K562 (cell line): ENCODE measurements at regions not wholly inside any gene's neighbourhood (a gene's known extent, or its start where the extent isn't known, plus 50 kb on each side); places are given as distances from the start of the nearest gene placed in this dataset.

Experiments
- ATAC-seq: fragments of 200-7000 bp; cut with Tn5 transposase; 3 replicates; pipeline ENCODE4 v1.9.1; 2020; ENCODE audit warnings: moderate library complexity
- BruUV-seq: library from RNA; stranded (reverse); fragments of 400-500 nt; replicated peaks from 2 replicates; lab custom pipeline; 2021; lab: Mats Ljungman, UMichigan
- CTCF ChIA-PET: fragments of 300-600 bp; formaldehyde crosslinking; extraction: SDS; loops from one replicate; lab custom pipeline; 2021; ENCODE audit warnings: low intra/inter-chr PET ratio; lab: Yijun Ruan, JAX
- POLR2A ChIA-PET: fragments of 300-600, 350-650 bp; sonication (Branson Sonifier 250); formaldehyde crosslinking; extraction: SDS; loops from one replicate; lab custom pipeline; 2021; ENCODE audit warnings: antibody characterized with exemption, inconsistent platforms; lab: Yijun Ruan, JAX
- DNase-seq, 4 experiments: peaks; one replicate each; pipeline versions ENCODE4 v3.0.0 to v3.0.0-alpha.2; 2011 to 2018; ENCODE audit warnings: low spot score in 3 of 4, mixed read lengths in 3 of 4; ENCODE audit errors: extremely low read depth in 1 of 4
- FAIRE-seq: peaks from 2 replicates; lab custom pipeline; 2011; peaks lifted over from hg19 to GRCh38; lab: Jason Lieb, UNC
- H2AFZ ChIP-seq: 2 replicates; pipeline ENCODE4 v1.6.0; 2011; ENCODE audit warnings: low read depth, low read length, control low read depth, inconsistent platforms
- H3K27ac ChIP-seq: fragments of 200-600 bp; 3 replicates; pipeline ENCODE4 v1.8.0; 2011; ENCODE audit warnings: low read depth, mild to moderate bottlenecking, control low read depth, inconsistent platforms, low read length, moderate library complexity, mixed read lengths; ENCODE audit errors: extremely low read depth
- H3K27me3 ChIP-seq, 2 experiments: fragments of 300-600 bp in 1 of 2; 2 replicates in 1 of 2; 3 replicates in 1 of 2; pipeline versions ENCODE4 v1.6.0 to v1.8.0; 2011; ENCODE audit warnings: inconsistent platforms in 2 of 2, low read length in 2 of 2, mild to moderate bottlenecking in 1 of 2, mixed read lengths in 1 of 2, moderate library complexity in 1 of 2; ENCODE audit not compliant: control insufficient read depth in 2 of 2, insufficient read depth in 2 of 2
- H3K36me3 ChIP-seq: fragments of 300-600 bp; 3 replicates; pipeline ENCODE4 v1.8.0; 2011; ENCODE audit warnings: mild to moderate bottlenecking, low read length, inconsistent platforms; ENCODE audit not compliant: control insufficient read depth, insufficient read depth
- H3K4me1 ChIP-seq, 2 experiments: fragments of 200-600 bp in 1 of 2; replicated peaks in 1 of 2; 2 replicates in 1 of 2; 3 replicates in 1 of 2; pipeline versions ENCODE4 v1.5.1 to v1.8.0; 2011; ENCODE audit warnings: inconsistent platforms in 2 of 2, low read length in 2 of 2, mild to moderate bottlenecking in 1 of 2, mixed read lengths in 1 of 2, moderate library complexity in 1 of 2; ENCODE audit not compliant: control insufficient read depth in 2 of 2, insufficient read depth in 2 of 2
- H3K4me2 ChIP-seq: 2 replicates; pipeline ENCODE4 v1.6.1; 2011; ENCODE audit warnings: low read length, control low read depth, inconsistent platforms, mixed read lengths; ENCODE audit not compliant: insufficient read depth
- H3K4me3 ChIP-seq: fragments of 200-600 bp; sonication (generic), shearing (Covaris generic); 2 replicates; pipeline ENCODE4 v1.5.1; 2016; ENCODE audit warnings: control low read depth, inconsistent platforms
- H3K79me2 ChIP-seq: fragments of 200-600 bp; 3 replicates; pipeline ENCODE4 v1.8.0; 2011; ENCODE audit warnings: low read length, inconsistent platforms; ENCODE audit not compliant: control insufficient read depth, insufficient read depth
- H3K9ac ChIP-seq, 2 experiments: 2 replicates each; pipeline versions ENCODE4 v1.6.0 to v1.6.1; 2011; ENCODE audit warnings: low read depth in 2 of 2, low read length in 2 of 2, control low read depth in 1 of 2, inconsistent platforms in 1 of 2, mild to moderate bottlenecking in 1 of 2, mixed read lengths in 1 of 2; ENCODE audit not compliant: insufficient read depth in 1 of 2
- H3K9me1 ChIP-seq: one replicate; pipeline ENCODE4 v1.6.0; 2011; ENCODE audit warnings: inconsistent platforms, mild to moderate bottlenecking, low read length, moderate library complexity; ENCODE audit not compliant: control insufficient read depth, insufficient read depth
- H3K9me3 ChIP-seq: replicated peaks from 2 replicates; pipeline ENCODE4 v1.5.1; 2011; ENCODE audit warnings: low read depth, low read length, inconsistent platforms; ENCODE audit not compliant: control insufficient read depth, insufficient read depth
- H4K20me1 ChIP-seq: replicated peaks from 2 replicates; pipeline ENCODE4 v1.6.1; 2011; ENCODE audit warnings: low read length, inconsistent platforms, mixed read lengths; ENCODE audit not compliant: control insufficient read depth, insufficient read depth
- HNRNPLL ChIP-seq: fragments of 200-400 bp; formaldehyde crosslinking; IDR thresholded peaks from 2 replicates; pipeline ENCODE4 v1.6.1; 2017; ENCODE audit warnings: low read length, low read depth, mild to moderate bottlenecking; ENCODE audit not compliant: poor library complexity, severe bottlenecking
- KLF16 ChIP-seq: IDR thresholded peaks from 2 replicates; pipeline ENCODE4 v1.6.1; 2016; ENCODE audit warnings: antibody characterized with exemption
- SNRNP70 ChIP-seq: fragments of 200-400 bp; formaldehyde crosslinking; optimal IDR thresholded peaks from 2 replicates; pipeline ENCODE3; 2017; ENCODE audit warnings: low read depth, low read length
- ZNF324 ChIP-seq: fragments of 250-450 bp; sonication (Bioruptor Pico); IDR thresholded peaks from 2 replicates; pipeline ENCODE4 v1.4.0; 2020; ENCODE audit warnings: mild to moderate bottlenecking
- ZNF696 ChIP-seq: fragments of 250-450 bp; sonication (Bioruptor Pico); conservative IDR thresholded peaks from 2 replicates; pipeline ENCODE4 v1.4.0; 2020; ENCODE audit warnings: mild to moderate bottlenecking, moderate library complexity
- WGBS: fragments of 100-300 bp; shearing (Covaris generic); methylation state at CpG from one replicate; pipeline ENCODE4 v1.1.6; 2016; ENCODE audit warnings: low coverage, mixed read lengths; ENCODE audit not compliant: insufficient coverage; ENCODE audit errors: missing lambda C conversion rate; 5-methylcytosine and 5-hydroxymethylcytosine counted together
- in situ Hi-C: fragments of 300-500 bp; cut with MboI; formaldehyde crosslinking; loops from 4 replicates; pipeline ENCODE4 v1.15.0; 2018; ENCODE audit warnings: inconsistent platforms, mixed read lengths
- intact Hi-C: fragments of 100-400 bp; cut with micrococcal nuclease; formaldehyde crosslinking; loops from 2 replicates; pipeline ENCODE4 v1.14.2; 2022
- TF ChIP-seq, protein P1 (sequence below): fragments of 200-800 bp; sonication (Bioruptor generic); IDR thresholded peaks from 2 replicates; pipeline ENCODE4 v1.6.1; 2017; ENCODE audit warnings: missing genetic modification characterization, missing compliant biosample characterization
- TF ChIP-seq, protein P2 (sequence below), 2 experiments: fragments of 450-650 bp; conservative IDR thresholded peaks; 2 replicates each; pipeline ENCODE4 v1.6.1; 2017; ENCODE audit warnings: mild to moderate bottlenecking in 2 of 2, moderate library complexity in 2 of 2

DNA sequence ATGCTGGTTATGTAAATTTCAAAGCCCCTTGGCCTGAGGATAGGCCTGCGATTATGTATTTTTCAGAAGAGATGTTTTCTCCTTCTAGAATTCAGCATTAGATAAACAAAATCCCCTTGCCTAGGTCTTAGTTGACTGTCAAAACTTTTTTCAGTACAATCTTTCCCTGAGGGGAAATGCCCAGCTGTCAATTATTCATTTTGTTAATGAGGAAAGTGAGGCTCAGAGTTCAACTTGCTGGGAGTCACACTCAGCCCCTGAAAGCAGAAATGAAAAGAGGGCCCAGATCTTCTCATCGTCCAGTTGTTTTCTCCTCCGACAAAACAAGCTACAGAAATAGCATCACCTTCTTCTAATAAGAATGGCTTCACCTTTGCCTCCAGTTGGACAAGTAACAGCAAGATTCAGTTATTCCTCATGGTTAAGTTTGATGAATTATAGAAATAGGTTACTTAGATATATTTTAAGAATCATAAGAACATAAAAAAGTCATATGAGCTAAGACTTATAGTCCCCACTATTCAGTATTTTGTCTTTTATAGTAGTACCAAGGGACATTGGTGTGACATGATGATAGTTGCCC, 627.1 kb upstream of the WWC1 start:
- no peak for TF ChIP-seq ZNF324 (CRISPR knock-in tag)
- TF ChIP-seq HNRNPLL: no peak
- no peak for TF ChIP-seq KLF16
- H3K27ac ChIP-seq: no peak overlapping the region
- ChIA-PET POLR2A (no interaction called here), CTCF (no interaction called here)
- H2AFZ ChIP-seq: no peak overlapping the region
- no peak overlapping the region for H3K4me3 ChIP-seq
- no peaks in the 10 kb centered on the region for H3K27me3 ChIP-seq
- H3K9ac ChIP-seq: no peak overlapping the region
- no peak for FAIRE-seq
- H3K9me1 ChIP-seq: no peaks in the 10 kb centered on the region
- no peak overlapping the region for H3K4me2 ChIP-seq
- no peaks in the 10 kb centered on the region for H4K20me1 ChIP-seq
- no peaks in the 10 kb centered on the region for H3K36me3 ChIP-seq
- no peak for DNase-seq
- no peaks in the 10 kb centered on the region for H3K9me3 ChIP-seq
- ATAC-seq: no peak
- intact Hi-C loops: no loop called here
- no peaks in the 10 kb centered on the region for H3K4me1 ChIP-seq
- in situ Hi-C loops: no loop called here
- no TSS peak for BruUV-seq
- 0% methylated on average over 2 of the region's 3 CpGs for WGBS
- H3K79me2 ChIP-seq: no peaks in the 10 kb centered on the region

DNA sequence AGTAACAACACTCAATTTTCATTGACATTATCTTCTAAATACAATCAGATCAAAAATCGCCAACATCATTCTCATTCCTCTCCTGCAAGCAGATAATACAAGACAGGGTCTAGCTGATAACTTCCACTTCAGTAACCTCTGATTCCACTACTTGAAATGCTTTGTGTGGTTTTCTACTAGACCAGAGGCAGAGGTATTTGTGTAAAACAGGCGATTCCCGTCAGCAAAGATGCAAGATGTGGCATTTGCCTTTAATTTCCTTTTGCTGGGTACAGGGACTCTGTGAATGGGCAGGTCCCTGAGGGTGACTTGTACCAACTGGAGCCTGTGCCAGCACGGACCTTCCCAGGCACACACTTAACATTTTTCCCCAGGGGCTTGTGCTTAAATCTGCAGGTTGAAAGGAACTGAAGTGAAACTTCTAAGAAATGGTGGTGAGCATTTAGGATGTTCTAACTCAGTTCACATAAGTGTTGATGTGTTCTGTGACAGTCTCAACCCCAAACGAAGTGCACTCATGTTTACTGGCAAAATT, 625.5 kb upstream of the WWC1 start:
- no peak for ATAC-seq

More for the DNA sequence above, 625.5 kb upstream of the WWC1 start:
- BruUV-seq: no TSS peak
- CTCF ChIA-PET: no interaction called here
- Histone ChIP-seq H3K79me2 (no peaks in the 10 kb centered on the region), H3K27ac (no peak overlapping the region), H4K20me1 (no peaks in the 10 kb centered on the region), H3K4me1 (no peaks in the 10 kb centered on the region), H3K9me1 (no peaks in the 10 kb centered on the region), H3K4me3 (no peak overlapping the region), H3K4me2 (no peak overlapping the region), H3K36me3 (no peaks in the 10 kb centered on the region), H3K27me3 (no peaks in the 10 kb centered on the region), H2AFZ (no peak overlapping the region), H3K9me3 (no peaks in the 10 kb centered on the region), H3K9ac (no peak overlapping the region)
- in situ Hi-C loops (no loop called here), intact Hi-C loops (no loop called here)
- TF ChIP-seq, protein P1, sequence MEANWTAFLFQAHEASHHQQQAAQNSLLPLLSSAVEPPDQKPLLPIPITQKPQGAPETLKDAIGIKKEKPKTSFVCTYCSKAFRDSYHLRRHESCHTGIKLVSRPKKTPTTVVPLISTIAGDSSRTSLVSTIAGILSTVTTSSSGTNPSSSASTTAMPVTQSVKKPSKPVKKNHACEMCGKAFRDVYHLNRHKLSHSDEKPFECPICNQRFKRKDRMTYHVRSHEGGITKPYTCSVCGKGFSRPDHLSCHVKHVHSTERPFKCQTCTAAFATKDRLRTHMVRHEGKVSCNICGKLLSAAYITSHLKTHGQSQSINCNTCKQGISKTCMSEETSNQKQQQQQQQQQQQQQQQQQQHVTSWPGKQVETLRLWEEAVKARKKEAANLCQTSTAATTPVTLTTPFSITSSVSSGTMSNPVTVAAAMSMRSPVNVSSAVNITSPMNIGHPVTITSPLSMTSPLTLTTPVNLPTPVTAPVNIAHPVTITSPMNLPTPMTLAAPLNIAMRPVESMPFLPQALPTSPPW (CRISPR knock-in tag): no peak
- TF ChIP-seq, protein P2, sequence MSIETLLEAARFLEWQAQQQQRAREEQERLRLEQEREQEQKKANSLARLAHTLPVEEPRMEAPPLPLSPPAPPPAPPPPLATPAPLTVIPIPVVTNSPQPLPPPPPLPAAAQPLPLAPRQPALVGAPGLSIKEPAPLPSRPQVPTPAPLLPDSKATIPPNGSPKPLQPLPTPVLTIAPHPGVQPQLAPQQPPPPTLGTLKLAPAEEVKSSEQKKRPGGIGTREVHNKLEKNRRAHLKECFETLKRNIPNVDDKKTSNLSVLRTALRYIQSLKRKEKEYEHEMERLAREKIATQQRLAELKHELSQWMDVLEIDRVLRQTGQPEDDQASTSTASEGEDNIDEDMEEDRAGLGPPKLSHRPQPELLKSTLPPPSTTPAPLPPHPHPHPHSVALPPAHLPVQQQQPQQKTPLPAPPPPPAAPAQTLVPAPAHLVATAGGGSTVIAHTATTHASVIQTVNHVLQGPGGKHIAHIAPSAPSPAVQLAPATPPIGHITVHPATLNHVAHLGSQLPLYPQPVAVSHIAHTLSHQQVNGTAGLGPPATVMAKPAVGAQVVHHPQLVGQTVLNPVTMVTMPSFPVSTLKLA (conservative IDR thresholded peaks at IDR 0.05): no peak
- TF ChIP-seq ZNF696 (CRISPR knock-in tag): no peak
- no peak for TF ChIP-seq SNRNP70
- FAIRE-seq (no peak), DNase-seq (no peak)
- WGBS: 0% methylated on average over 5 of the region's 5 CpGs
- POLR2A ChIA-PET: no interaction called here
